PC-9 (cell line): ENCODE measurements at regions not wholly inside any gene's neighbourhood (a gene's known extent, or its start where the extent isn't known, plus 50 kb on each side); places are given as distances from the start of the nearest gene placed in this dataset.

Experiments
- BruUV-seq: library from RNA; stranded (reverse); fragments of 400-500 nt; replicated peaks from 2 replicates; lab custom pipeline; 2021; lab: Mats Ljungman, UMichigan
- CTCF ChIA-PET: fragments of 300-600 bp; sonication (Branson Sonifier 250); formaldehyde crosslinking; loops from one replicate; lab custom pipeline; 2022; ENCODE audit warnings: antibody characterized with exemption; lab: Charles Lee
- POLR2A ChIA-PET: fragments of 300-600 bp; sonication (Branson Sonifier 250); formaldehyde crosslinking; loops from one replicate; lab custom pipeline; 2022; ENCODE audit warnings: antibody characterized with exemption; ENCODE audit not compliant: unreplicated experiment; lab: Charles Lee
- DNase-seq, 2 experiments: peaks; one replicate each; pipeline versions ENCODE4 v3.0.0 to v3.0.0-alpha.2; 2015 to 2022; ENCODE audit warnings: mixed read lengths in 1 of 2
- H2AFZ ChIP-seq: fragments of 200-600 bp; sonication (generic); 2 replicates; pipeline ENCODE4 v1.8.1; 2017; ENCODE audit warnings: antibody characterized with exemption
- H3F3A ChIP-seq: fragments of 200-600 bp; sonication (generic); 2 replicates; pipeline ENCODE4 v1.8.1; 2017; ENCODE audit warnings: antibody characterized with exemption, mild to moderate bottlenecking, low read depth; ENCODE audit not compliant: insufficient read depth
- H3K27ac ChIP-seq: fragments of 200-600 bp; sonication (generic); 2 replicates; pipeline ENCODE4 v1.6.1; 2016; ENCODE audit warnings: mixed run types
- H3K27me3 ChIP-seq: fragments of 200-600 bp; sonication (generic); 2 replicates; pipeline ENCODE4 v1.6.1; 2016; ENCODE audit warnings: low read depth, mixed run types; ENCODE audit not compliant: insufficient read depth
- H3K36me3 ChIP-seq: fragments of 200-600 bp; sonication (generic); 2 replicates; pipeline ENCODE4 v1.6.1; 2016; ENCODE audit warnings: low read depth, mixed run types
- H3K4me1 ChIP-seq: fragments of 200-600 bp; sonication (generic); replicated peaks from 2 replicates; pipeline ENCODE4 v1.6.1; 2016; ENCODE audit warnings: mixed run types; ENCODE audit not compliant: insufficient read depth
- H3K4me2 ChIP-seq: fragments of 200-600 bp; sonication (generic); 2 replicates; pipeline ENCODE4 v1.6.1; 2017; ENCODE audit warnings: mixed run types
- H3K4me3 ChIP-seq: fragments of 200-600 bp; sonication (generic); 2 replicates; pipeline ENCODE4 v1.6.1; 2016; ENCODE audit warnings: mixed run types
- H3K79me2 ChIP-seq: fragments of 200-600 bp; sonication (generic); 2 replicates; pipeline ENCODE4 v1.6.1; 2017; ENCODE audit warnings: low read depth, mixed run types
- H3K9me2 ChIP-seq: fragments of 200-600 bp; sonication (generic); 2 replicates; pipeline ENCODE4 v1.8.1; 2017; ENCODE audit warnings: mild to moderate bottlenecking; ENCODE audit not compliant: insufficient read depth
- H3K9me3 ChIP-seq: fragments of 200-600 bp; sonication (generic); 2 replicates; pipeline ENCODE4 v1.8.1; 2016; ENCODE audit warnings: low read depth; ENCODE audit not compliant: insufficient read depth
- H4K20me1 ChIP-seq: fragments of 200-600 bp; sonication (generic); 2 replicates; pipeline ENCODE4 v1.8.1; 2017; ENCODE audit not compliant: insufficient read depth
- EZH2 ChIP-seq: fragments of 200-600 bp; sonication (generic); IDR thresholded peaks from 2 replicates; pipeline ENCODE4 v1.8.0; 2017; ENCODE audit warnings: antibody characterized with exemption, low read depth
- intact Hi-C: fragments of 100-400 bp; cut with micrococcal nuclease; formaldehyde crosslinking; loops from one replicate; pipeline ENCODE4 v1.10.0; 2022; ENCODE audit not compliant: unreplicated experiment
- TF ChIP-seq, protein P1 (sequence below): fragments of 200-600 bp; sonication (generic); conservative IDR thresholded peaks from 2 replicates; pipeline ENCODE4 v1.6.1; 2017; ENCODE audit warnings: mixed run types, antibody characterized with exemption, mild to moderate bottlenecking, moderate library complexity

- CTCF ChIA-PET = no interaction called here
- H3K9me3 ChIP-seq = peaks cover 3% of the 10 kb centered on the region; the same call in 1 of the 2 replicates
- POLR2A ChIA-PET = interaction anchor here (0.6 kb wide), 1 partner anchor 149 kb away, joined by 3 read pairs; no protein-coding TSS in a partner anchor
- peaks cover 4% of the 10 kb centered on the region; the same call in 1 of the 2 replicates for H3K4me1 ChIP-seq
- TF ChIP-seq EZH2 = no peak
- TF ChIP-seq, protein P1, sequence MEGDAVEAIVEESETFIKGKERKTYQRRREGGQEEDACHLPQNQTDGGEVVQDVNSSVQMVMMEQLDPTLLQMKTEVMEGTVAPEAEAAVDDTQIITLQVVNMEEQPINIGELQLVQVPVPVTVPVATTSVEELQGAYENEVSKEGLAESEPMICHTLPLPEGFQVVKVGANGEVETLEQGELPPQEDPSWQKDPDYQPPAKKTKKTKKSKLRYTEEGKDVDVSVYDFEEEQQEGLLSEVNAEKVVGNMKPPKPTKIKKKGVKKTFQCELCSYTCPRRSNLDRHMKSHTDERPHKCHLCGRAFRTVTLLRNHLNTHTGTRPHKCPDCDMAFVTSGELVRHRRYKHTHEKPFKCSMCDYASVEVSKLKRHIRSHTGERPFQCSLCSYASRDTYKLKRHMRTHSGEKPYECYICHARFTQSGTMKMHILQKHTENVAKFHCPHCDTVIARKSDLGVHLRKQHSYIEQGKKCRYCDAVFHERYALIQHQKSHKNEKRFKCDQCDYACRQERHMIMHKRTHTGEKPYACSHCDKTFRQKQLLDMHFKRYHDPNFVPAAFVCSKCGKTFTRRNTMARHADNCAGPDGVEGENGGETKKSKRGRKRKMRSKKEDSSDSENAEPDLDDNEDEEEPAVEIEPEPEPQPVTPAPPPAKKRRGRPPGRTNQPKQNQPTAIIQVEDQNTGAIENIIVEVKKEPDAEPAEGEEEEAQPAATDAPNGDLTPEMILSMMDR = no peak
- BruUV-seq = no TSS peak
- H3K79me2 ChIP-seq = no peaks in the 10 kb centered on the region
- H3K9me2 ChIP-seq = no peaks in the 10 kb centered on the region; the same call in 1 of the 2 replicates
- no peaks in the 10 kb centered on the region for H3F3A ChIP-seq
- no peak overlapping the region for H3K27ac ChIP-seq
- no peaks in the 10 kb centered on the region for H3K36me3 ChIP-seq
- H3K27me3 ChIP-seq = no peaks in the 10 kb centered on the region
- no peak overlapping the region for H2AFZ ChIP-seq
- H4K20me1 ChIP-seq = no peaks in the 10 kb centered on the region
- DNase-seq = no peak
- H3K4me3 ChIP-seq = no peak overlapping the region
- no peak overlapping the region for H3K4me2 ChIP-seq
- intact Hi-C loops = no loop called here
Measured at GRCh38 chr1:98314601-98315000, 346.9 kb upstream of the SNX7 start.

DNA sequence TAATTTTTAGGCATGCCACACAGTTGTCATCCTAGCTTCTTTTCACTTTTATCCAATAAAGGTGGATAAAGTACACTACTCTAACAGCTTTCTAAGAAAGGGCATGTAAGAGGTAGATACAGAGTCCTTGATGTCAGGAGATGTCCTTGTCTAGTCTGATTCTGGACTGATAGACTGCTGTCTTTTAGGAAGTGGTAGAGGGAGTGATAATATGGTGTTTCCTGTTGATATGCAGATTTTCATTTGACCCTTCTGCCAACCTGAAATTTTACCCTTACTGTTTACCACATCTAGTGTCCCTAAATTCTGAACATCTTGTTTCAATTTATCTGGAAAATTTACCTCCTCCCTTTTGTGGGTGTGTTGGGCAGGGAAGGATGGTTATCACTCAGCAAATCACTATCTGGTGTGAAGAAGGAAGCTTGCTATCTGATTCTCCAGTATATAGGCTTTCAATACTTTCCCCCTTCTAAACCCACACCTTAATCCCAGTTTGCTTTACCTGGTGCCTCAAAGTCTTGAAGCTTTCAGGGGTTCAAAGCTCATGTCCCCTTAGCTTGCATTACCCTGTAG lies 354.9 kb upstream of the SNX7 start:
- H4K20me1 ChIP-seq = no peaks in the 10 kb centered on the region
- TF ChIP-seq EZH2 = no peak
- TF ChIP-seq, protein P1 = no peak
- no peaks in the 10 kb centered on the region for H3K79me2 ChIP-seq
- peaks cover 6% of the 10 kb centered on the region; the same call in 1 of the 2 replicates for H3K9me3 ChIP-seq
- H3K27me3 ChIP-seq = no peaks in the 10 kb centered on the region
- H3K36me3 ChIP-seq = no peaks in the 10 kb centered on the region
- POLR2A ChIA-PET = no interaction called here
- intact Hi-C loops = no loop called here
- H3F3A ChIP-seq = no peaks in the 10 kb centered on the region
- no peak overlapping the region for H3K4me3 ChIP-seq
- CTCF ChIA-PET = no interaction called here
- H3K4me1 ChIP-seq = no peaks in the 10 kb centered on the region
- no peak for DNase-seq
- no peak overlapping the region for H3K4me2 ChIP-seq
- H3K27ac ChIP-seq = no peak overlapping the region
- peak overlapping the region; percentile 31; the same call in 1 of the 2 replicates for H2AFZ ChIP-seq
- H3K9me2 ChIP-seq = no peaks in the 10 kb centered on the region
- BruUV-seq = no TSS peak

- intact Hi-C loops = no loop called here
- Histone ChIP-seq H3K27me3 (no peaks in the 10 kb centered on the region), H3K79me2 (no peaks in the 10 kb centered on the region), H2AFZ (peak overlapping the region; percentile 30; the same call in 1 of the 2 replicates), H3K9me3 (0 out of 2 replicates have a peak, but pooled peaks cover 2% of the 10 kb centered on the region), H3K4me2 (no peak overlapping the region), H3K4me1 (no peaks in the 10 kb centered on the region), H3F3A (no peaks in the 10 kb centered on the region), H3K4me3 (no peak overlapping the region), H3K9me2 (no peaks in the 10 kb centered on the region), H4K20me1 (no peaks in the 10 kb centered on the region), H3K27ac (no peak overlapping the region), H3K36me3 (no peaks in the 10 kb centered on the region)
- DNase-seq = no peak
- BruUV-seq = no TSS peak
- TF ChIP-seq EZH2 = no peak
- TF ChIP-seq, protein P1 = no peak
- ChIA-PET CTCF (interaction anchor here (0.6 kb wide), 1 partner anchor 14 kb away, joined by 3 read pairs; no protein-coding TSS in a partner anchor), POLR2A (no interaction called here)
Measured at GRCh38 chr1:98305362-98305761, 356.2 kb upstream of the SNX7 start.
